Osteocyte (in vitro differentiated cells): ENCODE measurements at regions not wholly inside any gene's neighbourhood (a gene's known extent, or its start where the extent isn't known, plus 50 kb on each side); places are given as distances from the start of the nearest gene placed in this dataset.

Experiments
- DNase-seq: peaks from one replicate; pipeline ENCODE4 v3.0.0; 2021; ENCODE audit warnings: mixed read lengths; ENCODE audit not compliant: unreplicated experiment; ENCODE audit errors: extremely low spot score
- H3K27ac Mint-ChIP-seq: one replicate; pipeline ENCODE4 v1.8.0; 2021; ENCODE audit warnings: mild to moderate bottlenecking, mixed read lengths; ENCODE audit not compliant: unreplicated experiment
- H3K27me3 Mint-ChIP-seq: one replicate; pipeline ENCODE4 v1.8.0; 2021; ENCODE audit warnings: mixed read lengths; ENCODE audit not compliant: unreplicated experiment
- H3K36me3 Mint-ChIP-seq: one replicate; pipeline ENCODE4 v1.8.0; 2021; ENCODE audit warnings: mixed read lengths; ENCODE audit not compliant: unreplicated experiment
- H3K4me1 Mint-ChIP-seq: one replicate; pipeline ENCODE4 v1.8.0; 2021; ENCODE audit warnings: mixed read lengths; ENCODE audit not compliant: unreplicated experiment
- H3K4me3 Mint-ChIP-seq: one replicate; pipeline ENCODE4 v1.8.0; 2021; ENCODE audit warnings: mild to moderate bottlenecking, moderate library complexity, mixed read lengths; ENCODE audit not compliant: unreplicated experiment
- H3K9me3 Mint-ChIP-seq: one replicate; pipeline ENCODE4 v1.8.0; 2021; ENCODE audit warnings: mixed read lengths; ENCODE audit not compliant: unreplicated experiment
- TF ChIP-seq, protein P1 (sequence below): fragments of 200-600 bp; sonication (generic); IDR thresholded peaks from 2 replicates; pipeline ENCODE4 v1.5.0; 2021; ENCODE audit warnings: antibody characterized with exemption, mild to moderate bottlenecking, moderate library complexity

DNA sequence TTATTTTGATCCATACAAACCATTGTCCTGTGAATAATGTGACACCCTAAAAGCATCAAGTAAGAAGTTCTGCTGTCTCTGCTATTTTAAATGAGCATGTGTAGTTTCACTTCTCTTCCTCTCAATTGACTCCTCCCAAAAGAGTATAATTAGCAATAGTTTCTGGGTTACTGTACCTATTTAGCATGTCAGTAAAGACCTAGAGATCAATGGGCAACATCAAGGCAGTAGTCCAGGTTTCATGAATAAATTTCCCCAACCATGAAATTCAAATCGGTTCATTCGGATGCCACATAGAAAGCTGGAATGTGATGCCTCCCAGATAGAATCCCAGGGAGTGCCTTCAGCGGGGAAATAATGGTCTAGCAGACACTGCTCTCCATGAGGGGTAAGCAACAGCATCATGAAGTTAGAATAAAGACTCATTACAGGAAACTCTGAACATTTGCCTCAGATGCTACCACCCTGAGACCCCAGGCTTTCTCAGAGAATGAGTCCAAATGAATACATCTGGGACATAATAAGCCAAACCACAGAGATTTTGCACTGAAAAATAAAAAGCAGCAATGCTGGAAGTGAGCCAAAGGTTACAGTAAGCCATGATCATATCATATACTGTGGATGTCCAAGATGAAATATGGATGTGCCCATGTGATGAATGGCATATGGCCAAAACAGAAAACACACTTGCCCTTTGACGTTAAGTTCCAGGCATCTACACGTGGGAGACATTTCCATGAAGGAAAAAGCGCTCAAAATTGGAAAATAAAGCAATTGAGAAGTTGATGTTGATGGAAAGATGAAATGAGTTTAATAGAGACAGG lies 1107.0 kb upstream of the SEMA6A start:
- no peak for DNase-seq
- peaks cover 33% of the 10 kb centered on the region for H3K4me1 Mint-ChIP-seq
- H3K27ac Mint-ChIP-seq, result no peak overlapping the region
- H3K36me3 Mint-ChIP-seq, result no peaks in the 10 kb centered on the region
- no peaks in the 10 kb centered on the region for H3K27me3 Mint-ChIP-seq
- no peaks in the 10 kb centered on the region for H3K9me3 Mint-ChIP-seq
- TF ChIP-seq, protein P1, sequence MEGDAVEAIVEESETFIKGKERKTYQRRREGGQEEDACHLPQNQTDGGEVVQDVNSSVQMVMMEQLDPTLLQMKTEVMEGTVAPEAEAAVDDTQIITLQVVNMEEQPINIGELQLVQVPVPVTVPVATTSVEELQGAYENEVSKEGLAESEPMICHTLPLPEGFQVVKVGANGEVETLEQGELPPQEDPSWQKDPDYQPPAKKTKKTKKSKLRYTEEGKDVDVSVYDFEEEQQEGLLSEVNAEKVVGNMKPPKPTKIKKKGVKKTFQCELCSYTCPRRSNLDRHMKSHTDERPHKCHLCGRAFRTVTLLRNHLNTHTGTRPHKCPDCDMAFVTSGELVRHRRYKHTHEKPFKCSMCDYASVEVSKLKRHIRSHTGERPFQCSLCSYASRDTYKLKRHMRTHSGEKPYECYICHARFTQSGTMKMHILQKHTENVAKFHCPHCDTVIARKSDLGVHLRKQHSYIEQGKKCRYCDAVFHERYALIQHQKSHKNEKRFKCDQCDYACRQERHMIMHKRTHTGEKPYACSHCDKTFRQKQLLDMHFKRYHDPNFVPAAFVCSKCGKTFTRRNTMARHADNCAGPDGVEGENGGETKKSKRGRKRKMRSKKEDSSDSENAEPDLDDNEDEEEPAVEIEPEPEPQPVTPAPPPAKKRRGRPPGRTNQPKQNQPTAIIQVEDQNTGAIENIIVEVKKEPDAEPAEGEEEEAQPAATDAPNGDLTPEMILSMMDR, result no peak
- H3K4me3 Mint-ChIP-seq, result no peak overlapping the region

DNA sequence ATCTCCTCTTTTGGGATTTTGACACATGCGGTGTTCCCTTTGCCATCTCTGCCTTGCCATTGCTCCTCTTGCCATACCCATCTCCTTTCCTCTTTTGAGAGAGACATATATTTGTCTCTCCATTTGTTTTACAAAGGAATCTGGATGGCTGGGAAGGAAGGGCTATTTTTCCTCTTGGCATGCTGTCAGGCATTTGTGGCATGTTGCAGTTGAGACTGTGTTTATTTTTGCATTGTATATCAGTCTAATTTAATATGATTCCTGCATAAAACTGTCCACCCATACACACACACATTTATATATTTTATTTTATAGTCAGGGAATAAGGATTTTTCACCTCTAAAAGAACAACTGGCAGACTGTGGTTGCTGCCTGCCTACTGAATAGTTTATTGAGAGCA lies 1105.8 kb upstream of the SEMA6A start:
- no peak for DNase-seq
- Mint-ChIP-seq H3K9me3 (no peaks in the 10 kb centered on the region), H3K36me3 (no peaks in the 10 kb centered on the region), H3K4me3 (no peak overlapping the region), H3K4me1 (peaks cover 33% of the 10 kb centered on the region), H3K27me3 (no peaks in the 10 kb centered on the region), H3K27ac (no peak overlapping the region)
- TF ChIP-seq, protein P1, result no peak

DNA sequence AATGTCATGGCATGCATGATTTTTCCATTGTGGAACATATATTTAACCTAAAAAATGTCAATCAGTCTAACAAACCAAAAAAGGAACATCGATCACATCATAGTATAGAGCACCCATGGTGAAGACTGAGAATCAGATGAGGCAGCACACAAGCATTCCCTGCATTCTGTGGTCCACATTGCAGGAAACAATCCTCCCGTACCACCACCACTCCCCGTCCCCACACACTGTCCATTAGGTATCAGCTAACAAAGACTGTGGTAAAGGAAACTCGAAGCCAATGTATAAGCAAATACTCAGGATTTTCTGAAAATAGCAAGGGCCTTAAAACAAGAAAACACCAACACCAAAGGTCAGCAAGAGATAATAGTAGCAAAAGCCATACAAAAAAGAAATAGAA lies 1104.4 kb upstream of the SEMA6A start:
- Mint-ChIP-seq H3K27me3 (no peaks in the 10 kb centered on the region), H3K4me3 (no peak overlapping the region), H3K9me3 (no peaks in the 10 kb centered on the region), H3K27ac (no peak overlapping the region), H3K4me1 (peaks cover 33% of the 10 kb centered on the region), H3K36me3 (no peaks in the 10 kb centered on the region)
- TF ChIP-seq, protein P1, result no peak
- DNase-seq, result no peak

DNA sequence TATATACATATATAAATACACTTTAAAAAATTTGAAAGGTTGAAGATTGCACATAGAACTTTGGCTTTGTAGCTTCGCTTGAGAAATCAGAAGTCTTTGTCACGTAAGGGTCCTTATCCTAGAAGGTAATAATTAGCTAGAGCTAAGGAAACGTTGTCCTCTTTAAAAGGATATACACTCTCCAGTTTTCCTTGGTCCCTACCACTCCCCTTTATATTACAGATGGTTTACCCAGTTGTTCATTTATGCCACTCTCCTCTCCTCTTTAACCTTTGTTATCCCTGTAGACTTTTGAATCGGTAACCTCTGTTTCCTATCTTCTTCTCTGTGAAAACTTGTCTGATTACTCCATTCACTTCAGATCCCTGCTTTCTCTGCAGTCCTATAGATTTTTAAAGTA lies 1101.0 kb upstream of the SEMA6A start:
- TF ChIP-seq, protein P1, result no peak
- no peaks in the 10 kb centered on the region for H3K9me3 Mint-ChIP-seq
- no peaks in the 10 kb centered on the region for H3K36me3 Mint-ChIP-seq
- DNase-seq, result no peak
- no peak overlapping the region for H3K4me3 Mint-ChIP-seq
- H3K27ac Mint-ChIP-seq, result no peak overlapping the region
- H3K4me1 Mint-ChIP-seq, result peaks cover 15% of the 10 kb centered on the region
- H3K27me3 Mint-ChIP-seq, result no peaks in the 10 kb centered on the region

DNA sequence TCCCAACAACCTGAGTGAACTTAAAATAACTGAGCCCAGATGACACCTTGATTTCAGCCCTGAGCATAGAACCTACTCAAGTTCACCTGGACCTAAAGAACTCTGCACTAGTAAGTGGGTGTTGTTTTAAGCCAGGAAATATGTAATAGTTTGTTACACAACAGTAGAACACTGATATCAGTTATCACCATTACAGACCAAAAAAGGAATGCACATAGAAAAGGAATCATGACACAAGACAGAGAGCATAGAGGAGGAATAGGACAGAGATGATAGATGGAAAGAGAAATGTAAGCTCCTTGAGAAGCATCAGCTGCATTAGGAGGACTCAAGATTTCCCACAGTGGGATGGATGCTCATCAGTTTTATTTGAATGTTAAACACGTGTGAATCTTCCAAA lies 1096.9 kb upstream of the SEMA6A start:
- no peaks in the 10 kb centered on the region for H3K27me3 Mint-ChIP-seq

More for the DNA sequence above, 1096.9 kb upstream of the SEMA6A start:
- Mint-ChIP-seq H3K27ac (no peak overlapping the region), H3K9me3 (no peaks in the 10 kb centered on the region), H3K36me3 (no peaks in the 10 kb centered on the region), H3K4me1 (no peaks in the 10 kb centered on the region), H3K4me3 (no peak overlapping the region)
- DNase-seq, result no peak
- TF ChIP-seq, protein P1, result no peak
